GM23248 (cell line): ENCODE measurements at regions not wholly inside any gene's neighbourhood (a gene's known extent, or its start where the extent isn't known, plus 50 kb on each side); places are given as distances from the start of the nearest gene placed in this dataset.

Source experiments
- EZH2 ChIP-seq: fragments of 200-600 bp; sonication (generic); IDR thresholded peaks from 2 replicates; pipeline ENCODE4 v1.6.1; 2018; ENCODE audit warnings: antibody characterized with exemption, mild to moderate bottlenecking; ENCODE audit not compliant: insufficient read depth, poor library complexity, severe bottlenecking
- EZH2phosphoT487 ChIP-seq: fragments of 200-600 bp; sonication (generic); IDR thresholded peaks from 2 replicates; pipeline ENCODE4 v1.6.1; 2018; ENCODE audit warnings: antibody characterized with exemption, moderate library complexity, mild to moderate bottlenecking, low read depth; ENCODE audit not compliant: insufficient read depth

DNA sequence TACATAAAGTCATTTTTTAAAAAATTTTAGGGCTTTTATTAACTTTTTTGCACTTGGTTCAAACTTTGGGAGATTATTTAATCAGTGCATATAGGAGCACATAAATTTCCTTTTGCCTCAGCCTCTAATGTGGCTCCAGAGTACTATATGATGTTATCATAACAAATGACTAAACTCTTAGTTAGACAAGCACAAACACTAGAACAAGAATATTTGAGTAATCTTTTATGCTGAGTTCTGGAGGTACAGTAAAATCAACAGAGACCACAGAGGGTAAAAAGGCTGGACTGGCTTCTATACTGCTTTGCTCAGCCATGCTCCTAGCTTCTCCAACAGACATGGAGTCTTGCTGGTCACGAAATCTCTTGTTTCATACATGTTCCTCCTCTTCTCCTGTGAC is 52.5 kb upstream of the SGCD start:
- TF ChIP-seq EZH2phosphoT487 (no peak), EZH2 (no peak)
